ENCODE measurements at regions not wholly inside any gene's neighbourhood (a gene's known extent, or its start where the extent isn't known, plus 50 kb on each side); places are given as distances from the start of the nearest gene placed in this dataset.

- H3K27me3 Mint-ChIP-seq, result no peaks in the 10 kb centered on the region
- no peaks in the 10 kb centered on the region for H3K9me3 Mint-ChIP-seq
- peak; percentile 8 for DNase-seq
- H3K4me3 Mint-ChIP-seq, result no peak overlapping the region
- H3K27ac Mint-ChIP-seq, result no peak overlapping the region
- peaks cover 9% of the 10 kb centered on the region for H3K4me1 Mint-ChIP-seq
- H3K36me3 Mint-ChIP-seq, result no peaks in the 10 kb centered on the region
Observed at GRCh38 chr18:44507729-44508325, 172.9 kb upstream of the SETBP1 start.

- Mint-ChIP-seq H3K36me3 (no peaks in the 10 kb centered on the region), H3K4me1 (peaks cover 9% of the 10 kb centered on the region), H3K27ac (no peak overlapping the region), H3K9me3 (no peaks in the 10 kb centered on the region), H3K4me3 (no peak overlapping the region), H3K27me3 (no peaks in the 10 kb centered on the region)
- peak; percentile 1 for DNase-seq
Observed at GRCh38 chr18:44508474-44508873, 172.2 kb upstream of the SETBP1 start.

GRCh38 chr18:44509048-44509447 is 171.6 kb upstream of the SETBP1 start:
- Mint-ChIP-seq H3K36me3 (no peaks in the 10 kb centered on the region), H3K27me3 (no peaks in the 10 kb centered on the region), H3K9me3 (no peaks in the 10 kb centered on the region), H3K4me3 (no peak overlapping the region), H3K27ac (no peak overlapping the region), H3K4me1 (peaks cover 9% of the 10 kb centered on the region)
- DNase-seq, result no peak

GRCh38 chr18:44510390-44510789 is 170.3 kb upstream of the SETBP1 start:
- Mint-ChIP-seq H3K4me1 (peaks cover 9% of the 10 kb centered on the region), H3K4me3 (no peak overlapping the region), H3K36me3 (no peaks in the 10 kb centered on the region), H3K9me3 (no peaks in the 10 kb centered on the region), H3K27me3 (no peaks in the 10 kb centered on the region), H3K27ac (no peak overlapping the region)
- no peak for DNase-seq

GRCh38 chr18:44513233-44513632 is 167.5 kb upstream of the SETBP1 start:
- peaks cover 3% of the 10 kb centered on the region for H3K4me1 Mint-ChIP-seq

GRCh38 chr18:44514106-44514505 is 166.6 kb upstream of the SETBP1 start:
- no peak for DNase-seq
- no peaks in the 10 kb centered on the region for H3K27me3 Mint-ChIP-seq
- no peaks in the 10 kb centered on the region for H3K36me3 Mint-ChIP-seq
- H3K27ac Mint-ChIP-seq, result no peak overlapping the region
- no peaks in the 10 kb centered on the region for H3K9me3 Mint-ChIP-seq
- H3K4me3 Mint-ChIP-seq, result no peak overlapping the region
- H3K4me1 Mint-ChIP-seq, result peaks cover 3% of the 10 kb centered on the region

More at GRCh38 chr18:44513233-44513632, 167.5 kb upstream of the SETBP1 start:
- no peak for DNase-seq
- Mint-ChIP-seq H3K4me3 (no peak overlapping the region), H3K36me3 (no peaks in the 10 kb centered on the region), H3K9me3 (no peaks in the 10 kb centered on the region), H3K27me3 (no peaks in the 10 kb centered on the region), H3K27ac (no peak overlapping the region)

- no peak overlapping the region for H3K4me3 Mint-ChIP-seq
- no peak for DNase-seq
- H3K27me3 Mint-ChIP-seq, result no peaks in the 10 kb centered on the region
- H3K27ac Mint-ChIP-seq, result no peak overlapping the region
- no peaks in the 10 kb centered on the region for H3K36me3 Mint-ChIP-seq
- peaks cover 2% of the 10 kb centered on the region for H3K4me1 Mint-ChIP-seq
- no peaks in the 10 kb centered on the region for H3K9me3 Mint-ChIP-seq
Observed at GRCh38 chr18:44514766-44515165, 165.9 kb upstream of the SETBP1 start.

GRCh38 chr18:44516450-44516849 is 164.2 kb upstream of the SETBP1 start:
- Mint-ChIP-seq H3K36me3 (no peaks in the 10 kb centered on the region), H3K9me3 (no peaks in the 10 kb centered on the region), H3K4me1 (no peaks in the 10 kb centered on the region), H3K27me3 (no peaks in the 10 kb centered on the region), H3K4me3 (no peak overlapping the region), H3K27ac (no peak overlapping the region)
- DNase-seq, result no peak

GRCh38 chr18:44517136-44517535 is 163.6 kb upstream of the SETBP1 start:
- H3K9me3 Mint-ChIP-seq, result no peaks in the 10 kb centered on the region
- H3K4me3 Mint-ChIP-seq, result no peak overlapping the region
- H3K27me3 Mint-ChIP-seq, result no peaks in the 10 kb centered on the region
- DNase-seq, result no peak
- H3K4me1 Mint-ChIP-seq, result no peaks in the 10 kb centered on the region
- H3K27ac Mint-ChIP-seq, result no peak overlapping the region
- no peaks in the 10 kb centered on the region for H3K36me3 Mint-ChIP-seq

- DNase-seq, result no peak
- Mint-ChIP-seq H3K36me3 (no peaks in the 10 kb centered on the region), H3K27ac (no peak overlapping the region), H3K4me1 (no peaks in the 10 kb centered on the region), H3K27me3 (no peaks in the 10 kb centered on the region), H3K9me3 (no peaks in the 10 kb centered on the region), H3K4me3 (no peak overlapping the region)
Observed at GRCh38 chr18:44518091-44518615, 162.5 kb upstream of the SETBP1 start.

- DNase-seq, result no peak
- Mint-ChIP-seq H3K36me3 (no peaks in the 10 kb centered on the region), H3K4me1 (no peaks in the 10 kb centered on the region), H3K27me3 (no peaks in the 10 kb centered on the region), H3K4me3 (no peak overlapping the region), H3K9me3 (no peaks in the 10 kb centered on the region), H3K27ac (no peak overlapping the region)
Observed at GRCh38 chr18:44518666-44519065, 162.0 kb upstream of the SETBP1 start.

- no peaks in the 10 kb centered on the region for H3K36me3 Mint-ChIP-seq
- DNase-seq, result no peak
- no peak overlapping the region for H3K27ac Mint-ChIP-seq
- no peaks in the 10 kb centered on the region for H3K4me1 Mint-ChIP-seq
- no peaks in the 10 kb centered on the region for H3K9me3 Mint-ChIP-seq
- no peak overlapping the region for H3K4me3 Mint-ChIP-seq
- no peaks in the 10 kb centered on the region for H3K27me3 Mint-ChIP-seq
Observed at GRCh38 chr18:44520981-44521667, 159.6 kb upstream of the SETBP1 start.

GRCh38 chr18:44521668-44522022 is 159.0 kb upstream of the SETBP1 start:
- Mint-ChIP-seq H3K4me3 (no peak overlapping the region), H3K36me3 (no peaks in the 10 kb centered on the region), H3K9me3 (no peaks in the 10 kb centered on the region), H3K4me1 (peaks cover 2% of the 10 kb centered on the region), H3K27me3 (no peaks in the 10 kb centered on the region), H3K27ac (no peak overlapping the region)
- DNase-seq, result no peak

GRCh38 chr18:44526705-44527415 is 153.8 kb upstream of the SETBP1 start:
- H3K4me1 Mint-ChIP-seq, result peaks cover 10% of the 10 kb centered on the region
- H3K9me3 Mint-ChIP-seq, result no peaks in the 10 kb centered on the region
- H3K27me3 Mint-ChIP-seq, result no peaks in the 10 kb centered on the region
- no peak overlapping the region for H3K27ac Mint-ChIP-seq
- H3K36me3 Mint-ChIP-seq, result no peaks in the 10 kb centered on the region
- no peak overlapping the region for H3K4me3 Mint-ChIP-seq
- DNase-seq, result no peak

GRCh38 chr18:44533071-44533470 is 147.6 kb upstream of the SETBP1 start:
- Mint-ChIP-seq H3K4me3 (no peak overlapping the region), H3K36me3 (no peaks in the 10 kb centered on the region), H3K4me1 (no peaks in the 10 kb centered on the region), H3K27me3 (no peaks in the 10 kb centered on the region), H3K9me3 (no peaks in the 10 kb centered on the region), H3K27ac (no peak overlapping the region)
- DNase-seq, result no peak
